Hepatic stellate cell (primary cell): ENCODE measurements at regions not wholly inside any gene's neighbourhood (a gene's known extent, or its start where the extent isn't known, plus 50 kb on each side); places are given as distances from the start of the nearest gene placed in this dataset.
"Not testable (repeated sequence)": the region's sequence is repeated elsewhere in the genome, so short reads cannot be mapped to it uniquely, and the experiment has no call there.

Experiments used
- DNase-seq: peaks from one replicate; pipeline ENCODE4 v3.0.0; 2011; ENCODE audit warnings: low spot score

- DNase-seq, result no peak
Observed at GRCh38 chr7:101708223-101708622, 79.1 kb upstream of the MYL10 start.

GRCh38 chr7:101712652-101713051 lies 83.6 kb upstream of the MYL10 start:
- no peak for DNase-seq

DNA sequence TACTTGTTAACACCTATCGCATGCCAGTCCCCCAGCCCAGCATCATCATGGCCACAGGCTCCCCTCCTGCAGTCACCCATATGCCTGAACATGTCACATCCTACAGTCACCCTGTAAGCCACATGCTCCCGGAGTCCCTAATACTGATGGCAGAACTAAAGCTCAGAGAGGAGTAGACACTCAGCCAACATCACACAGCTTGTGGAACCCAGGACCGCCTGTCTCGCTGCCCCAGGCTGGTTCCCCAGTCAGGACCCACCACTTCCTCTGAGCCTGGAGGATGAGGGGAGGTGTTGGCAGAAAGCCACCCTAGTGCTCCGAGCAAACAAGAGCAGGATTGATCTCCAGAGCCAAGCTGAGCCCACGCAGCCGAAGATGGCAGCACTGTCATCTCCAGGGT lies 85.0 kb upstream of the MYL10 start:
- no peak for DNase-seq

DNA sequence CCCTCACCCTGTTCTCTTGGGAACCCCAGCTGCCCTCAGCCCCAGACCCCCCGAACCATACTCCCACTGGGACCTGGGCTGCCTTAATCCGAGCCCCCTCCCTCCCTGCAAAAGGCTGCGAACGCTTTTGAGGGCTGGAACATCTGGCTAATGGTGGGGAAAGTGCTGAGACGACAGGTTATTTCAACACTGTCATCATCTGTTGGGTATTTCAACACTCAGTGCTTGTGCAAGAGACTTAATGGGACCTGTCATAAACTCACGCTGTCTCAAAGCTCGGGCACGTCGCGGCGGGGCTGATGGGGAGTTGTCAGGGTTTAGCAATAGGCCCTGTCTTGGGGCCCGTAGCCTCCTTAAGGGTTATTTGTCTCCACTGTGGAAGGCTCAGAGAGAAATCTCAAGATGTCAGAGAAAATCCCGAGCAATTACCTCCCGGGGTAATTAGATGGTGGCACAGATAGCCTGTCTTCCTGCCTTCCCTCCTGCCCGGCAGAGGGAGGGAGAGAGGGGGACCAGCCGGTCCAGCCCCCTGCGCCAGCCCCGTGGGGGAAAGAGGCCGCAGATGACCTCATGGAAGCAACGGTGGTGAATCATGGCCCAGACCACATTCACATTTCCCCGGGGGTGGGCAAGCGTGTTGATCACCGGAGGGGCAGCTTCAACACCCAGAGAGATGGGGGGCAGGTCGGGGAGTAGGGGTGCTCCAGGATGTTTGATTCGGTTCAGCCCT lies 88.7 kb upstream of the MYL10 start:
- no peak for DNase-seq

DNA sequence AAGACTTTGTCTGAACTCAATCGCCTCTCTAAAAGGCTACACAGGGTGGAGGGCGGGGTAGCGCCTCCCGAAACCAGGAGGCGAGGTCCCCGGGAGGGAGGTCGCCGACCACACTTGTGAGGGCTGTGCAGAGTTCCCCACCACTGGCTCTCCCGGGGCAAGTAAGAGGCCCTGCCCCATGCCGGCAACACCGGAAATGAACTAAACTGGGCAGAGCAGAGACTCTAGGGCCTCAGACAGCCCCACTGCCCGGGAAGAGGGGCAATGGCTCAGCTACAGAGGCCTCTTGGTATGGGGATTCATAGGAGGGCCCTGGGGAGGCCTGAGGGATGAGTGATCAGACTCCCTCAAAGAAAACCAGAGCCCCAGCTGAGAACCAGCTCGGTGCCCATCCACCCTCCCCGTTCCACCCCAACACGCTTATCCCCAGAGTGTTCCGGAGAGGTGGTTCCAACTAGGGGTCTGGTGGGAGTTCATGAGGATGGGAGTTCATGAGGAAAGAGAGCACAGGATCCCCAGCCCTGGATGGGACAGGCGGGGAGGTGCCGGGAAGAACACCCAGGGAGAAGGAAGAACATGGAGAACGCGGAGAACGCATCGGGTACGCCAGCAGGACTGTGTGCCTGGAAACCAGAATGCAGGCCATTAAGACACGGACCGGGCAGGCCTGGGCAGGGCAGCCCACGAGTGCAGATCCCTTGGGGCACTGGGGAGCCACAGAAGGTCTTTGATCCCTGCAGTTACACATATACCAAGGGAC lies 89.4 kb upstream of the MYL10 start:
- no peak for DNase-seq

DNA sequence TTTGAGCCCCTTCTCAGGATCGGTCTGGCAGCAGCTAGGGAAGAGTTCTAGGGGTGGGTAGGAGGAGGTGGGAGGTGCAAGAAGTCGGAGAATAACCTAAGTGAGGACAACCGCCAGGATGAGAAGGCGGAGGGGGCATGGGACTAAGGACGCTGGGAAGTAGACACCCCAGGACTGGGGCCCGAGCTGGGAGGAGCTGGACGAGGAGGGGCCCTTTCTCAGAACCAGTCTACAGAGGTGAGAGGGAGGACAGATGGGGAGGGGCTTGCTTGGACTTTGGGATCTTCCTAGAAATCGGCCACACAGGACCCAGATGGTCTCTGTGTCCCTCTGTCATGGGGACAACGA lies 90.0 kb upstream of the MYL10 start:
- no peak for DNase-seq

DNA sequence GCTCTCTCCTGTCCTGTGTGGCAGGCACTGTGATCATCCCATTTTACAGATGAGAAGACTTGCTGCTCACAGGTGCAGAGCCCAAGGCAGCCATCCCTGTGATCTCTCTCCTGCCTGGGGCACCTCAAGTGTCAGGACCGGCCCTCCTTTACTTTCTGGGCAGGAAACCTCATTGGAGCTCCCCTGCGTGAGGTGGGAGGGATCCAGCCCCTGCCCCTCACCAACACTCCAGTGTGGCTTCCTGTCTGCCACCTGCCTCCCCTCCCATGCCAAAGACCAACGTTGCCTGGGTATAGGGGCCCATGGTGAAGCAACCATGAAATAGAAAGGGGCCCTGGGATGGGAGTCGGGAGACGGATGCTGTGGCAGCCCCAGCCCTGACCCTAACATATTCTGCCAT lies 91.2 kb upstream of the MYL10 start:
- no peak for DNase-seq

GRCh38 chr7:101722247-101722646 lies 93.2 kb upstream of the MYL10 start:
- no peak for DNase-seq

DNA sequence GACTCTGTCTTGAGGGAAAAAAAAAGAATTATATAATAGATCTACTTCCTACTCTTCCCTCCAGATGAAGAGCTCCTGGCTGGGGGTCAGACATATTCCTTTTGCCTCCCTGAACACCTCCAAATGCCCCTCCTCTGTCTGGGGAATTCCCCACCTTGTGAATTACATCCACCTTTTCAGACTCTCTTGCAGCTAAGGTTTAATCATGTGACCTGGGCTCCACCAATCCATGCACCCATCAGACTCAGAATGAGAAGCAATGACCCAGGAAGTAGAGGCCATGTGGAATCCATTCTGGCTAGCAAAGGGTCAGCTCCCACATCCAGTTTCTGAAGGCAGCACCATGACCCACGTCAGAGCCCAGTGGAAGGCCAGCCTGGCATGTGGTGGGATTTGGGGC lies 93.6 kb upstream of the CUX1 start:
- no peak for DNase-seq

DNA sequence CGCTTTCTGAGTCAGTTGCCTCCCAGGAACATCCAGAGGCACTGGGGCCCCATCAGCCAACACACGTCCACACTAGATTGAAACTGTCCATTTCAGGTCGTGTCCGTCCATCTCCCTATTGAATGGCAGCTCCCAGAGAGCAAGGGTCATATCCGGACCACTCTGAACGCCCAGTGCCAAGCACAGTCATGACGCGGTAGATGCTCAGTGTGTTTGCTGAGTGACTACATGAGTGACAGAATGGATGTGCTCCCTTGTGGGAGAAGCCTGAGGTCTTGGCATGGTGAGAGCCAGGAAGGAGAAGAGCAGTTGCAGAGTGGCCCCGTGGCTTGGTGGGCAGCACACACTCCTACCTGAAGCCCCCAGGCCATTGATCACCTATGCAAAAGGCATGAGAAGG lies 92.5 kb upstream of the CUX1 start:
- no peak for DNase-seq

GRCh38 chr7:101725921-101726320 lies 91.5 kb upstream of the CUX1 start:
- no peak for DNase-seq

DNA sequence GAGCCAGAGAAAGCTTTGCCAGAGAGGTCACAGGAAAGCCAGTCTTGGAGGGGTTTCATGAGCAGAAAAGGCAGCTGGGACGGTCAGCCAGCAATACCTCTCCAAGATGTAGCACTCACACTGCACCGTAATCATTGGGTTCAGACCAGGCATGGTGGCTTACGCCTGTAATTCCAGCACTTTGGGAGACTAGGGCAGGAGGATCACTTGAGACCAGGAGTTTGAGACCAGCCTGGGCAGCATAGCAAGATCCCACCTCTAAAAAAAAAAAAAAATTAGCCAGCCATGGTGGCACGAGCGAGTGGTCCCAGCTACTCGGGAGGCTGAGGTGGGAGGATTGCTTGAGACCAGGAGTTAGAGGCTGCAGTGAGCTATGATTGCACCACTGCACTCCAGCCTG lies 90.2 kb upstream of the CUX1 start:
- DNase-seq, result no peak

DNA sequence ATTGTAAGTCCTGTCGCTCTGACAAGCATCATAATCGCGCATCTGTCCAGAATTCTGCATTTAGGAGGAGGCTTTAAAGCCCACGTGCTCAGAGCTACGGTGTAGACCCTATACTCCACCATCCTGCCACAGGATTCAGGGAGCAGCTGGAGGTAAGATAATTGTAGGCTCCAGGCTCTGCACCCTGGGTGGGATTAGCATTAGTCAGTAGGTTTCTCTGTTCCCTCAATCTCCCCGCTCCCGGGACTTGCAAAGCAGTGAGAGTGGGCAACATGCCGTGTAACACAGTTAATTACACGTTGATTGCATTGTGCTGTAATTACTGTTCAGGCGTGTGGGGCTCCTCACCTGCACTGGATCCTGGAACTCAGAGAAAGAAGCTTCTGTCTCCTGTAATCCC lies 89.3 kb upstream of the CUX1 start:
- no peak for DNase-seq

- DNase-seq, result not testable (repeated sequence)
Observed at GRCh38 chr7:101728873-101729240, 88.6 kb upstream of the CUX1 start.

GRCh38 chr7:101729241-101729883 lies 88.1 kb upstream of the CUX1 start:
- no peak for DNase-seq

- DNase-seq, result no peak
Observed at GRCh38 chr7:101731502-101732084, 85.8 kb upstream of the CUX1 start.

DNA sequence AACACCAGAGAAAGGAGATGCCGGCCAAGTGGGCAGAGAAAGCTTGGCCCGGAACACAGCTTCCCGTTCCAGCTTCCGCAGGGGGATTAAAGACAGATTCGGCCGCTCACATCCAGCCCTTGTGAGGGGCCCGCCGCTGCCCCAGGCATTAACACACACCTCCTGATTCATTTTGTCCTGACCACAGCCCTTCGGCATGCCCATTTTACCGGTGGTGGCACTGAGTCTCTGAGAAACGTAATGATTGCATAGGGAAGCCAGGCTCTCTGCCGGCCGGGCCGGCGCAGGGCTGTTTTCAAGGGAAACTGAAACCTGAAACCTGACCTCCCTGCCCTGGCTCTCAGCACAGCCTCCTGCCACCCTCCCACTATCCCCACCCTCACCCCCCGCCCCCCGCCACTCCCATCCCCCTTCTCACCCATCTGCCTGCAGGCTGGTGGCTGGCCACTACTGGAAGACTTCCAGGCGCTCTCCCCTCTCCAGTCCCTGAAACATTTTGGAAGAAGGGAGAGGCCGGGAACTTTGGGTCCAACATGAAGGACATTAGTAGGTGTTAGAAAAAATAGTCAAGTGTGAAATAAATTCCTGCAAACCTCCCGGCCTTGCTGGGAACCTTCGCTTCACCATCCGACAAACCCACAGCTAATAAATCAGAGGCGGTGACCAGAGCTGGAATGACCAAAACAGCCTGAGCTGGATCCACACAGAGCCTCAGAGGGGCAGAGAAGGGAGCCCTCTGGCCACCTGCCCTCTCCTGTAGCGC lies 83.5 kb upstream of the CUX1 start:
- DNase-seq, result no peak

DNA sequence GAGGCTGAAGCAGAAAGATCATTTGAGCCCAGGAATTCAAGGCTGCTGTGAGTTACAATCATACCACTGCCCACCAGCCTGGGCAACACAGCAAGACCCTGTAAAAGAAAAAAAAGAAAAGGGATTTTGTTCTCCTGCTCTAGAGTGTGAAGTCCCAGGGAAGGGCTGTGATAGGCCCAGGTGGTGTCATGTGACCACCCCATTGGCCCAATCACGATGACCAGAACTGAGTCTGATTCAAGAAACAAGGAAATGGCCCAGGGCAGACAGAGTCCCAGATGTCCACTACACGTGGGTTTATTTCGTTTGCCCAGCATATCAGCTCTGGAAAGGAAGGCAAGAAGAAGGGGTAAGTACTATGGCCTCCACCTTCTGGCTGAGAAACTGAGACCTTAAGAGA lies 81.3 kb upstream of the CUX1 start:
- no peak for DNase-seq

DNA sequence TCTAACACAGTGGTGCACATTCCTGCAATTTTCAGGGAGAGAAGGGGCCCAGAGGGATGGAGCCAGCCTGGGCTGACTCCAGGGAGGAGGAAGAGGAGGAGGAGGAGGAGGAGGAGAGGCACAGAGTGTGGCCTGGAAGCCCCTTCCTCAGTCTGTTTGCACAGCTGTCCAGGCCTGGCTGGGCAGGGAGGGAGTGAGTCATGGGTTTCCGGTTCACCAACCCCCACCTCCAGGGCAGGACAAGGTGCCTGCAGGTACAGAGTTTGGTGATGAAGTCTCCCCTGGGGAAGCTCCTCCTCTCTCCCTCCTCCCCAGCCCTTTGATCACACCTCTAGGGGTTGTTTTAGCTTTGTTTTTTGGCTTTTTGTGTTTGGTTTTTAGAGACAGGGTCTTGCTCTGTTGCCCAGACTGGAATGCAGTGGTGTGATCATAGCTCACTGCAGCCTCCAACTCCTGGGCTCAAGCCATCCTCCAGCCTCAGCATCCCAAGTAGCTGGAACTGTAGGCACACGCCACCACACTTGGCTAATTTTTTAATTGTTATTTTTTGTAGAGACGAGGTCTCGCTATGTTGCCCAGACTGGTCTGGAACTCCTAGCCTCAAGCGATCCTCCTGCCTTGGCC lies 77.5 kb upstream of the CUX1 start:
- no peak for DNase-seq

DNA sequence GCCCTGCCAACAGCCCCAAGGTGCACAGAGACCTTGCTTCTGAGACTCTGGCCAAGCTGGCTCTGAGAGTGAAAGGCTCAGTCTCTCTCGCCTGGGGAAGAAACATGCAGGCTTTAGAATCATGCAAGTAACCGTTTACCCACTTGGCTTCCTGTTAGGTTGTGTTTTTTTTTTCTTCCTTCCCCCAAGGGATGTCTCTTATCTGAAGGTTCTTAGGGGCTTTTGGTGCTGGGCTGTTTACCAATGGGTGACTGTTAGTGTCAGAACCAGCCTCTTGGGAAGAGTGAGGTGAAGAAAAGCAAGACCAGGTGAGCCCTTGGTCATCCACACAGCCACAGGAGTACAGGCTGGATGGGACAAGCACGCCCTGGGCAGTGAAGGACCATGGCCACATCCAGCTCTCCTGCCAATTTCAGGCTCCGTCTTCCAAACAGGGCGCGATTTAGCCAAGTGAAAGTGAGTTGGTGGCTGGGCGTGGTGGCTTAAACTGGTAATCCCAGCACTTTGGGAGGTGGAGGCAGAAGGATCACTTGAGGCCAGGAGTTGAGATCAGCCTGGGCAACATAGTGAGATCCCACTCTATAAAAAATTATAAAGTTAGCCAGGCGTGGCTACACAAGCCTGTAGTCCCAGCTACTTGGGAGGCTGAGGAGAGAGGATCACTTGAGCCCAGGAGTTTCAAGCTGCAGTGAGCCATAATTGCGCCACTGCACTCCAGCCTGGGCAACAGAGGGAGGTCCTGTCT lies 76.3 kb upstream of the CUX1 start:
- no peak for DNase-seq
